ENCODE measurements at regions not wholly inside any gene's neighbourhood (a gene's known extent, or its start where the extent isn't known, plus 50 kb on each side); places are given as distances from the start of the nearest gene placed in this dataset.

DNA sequence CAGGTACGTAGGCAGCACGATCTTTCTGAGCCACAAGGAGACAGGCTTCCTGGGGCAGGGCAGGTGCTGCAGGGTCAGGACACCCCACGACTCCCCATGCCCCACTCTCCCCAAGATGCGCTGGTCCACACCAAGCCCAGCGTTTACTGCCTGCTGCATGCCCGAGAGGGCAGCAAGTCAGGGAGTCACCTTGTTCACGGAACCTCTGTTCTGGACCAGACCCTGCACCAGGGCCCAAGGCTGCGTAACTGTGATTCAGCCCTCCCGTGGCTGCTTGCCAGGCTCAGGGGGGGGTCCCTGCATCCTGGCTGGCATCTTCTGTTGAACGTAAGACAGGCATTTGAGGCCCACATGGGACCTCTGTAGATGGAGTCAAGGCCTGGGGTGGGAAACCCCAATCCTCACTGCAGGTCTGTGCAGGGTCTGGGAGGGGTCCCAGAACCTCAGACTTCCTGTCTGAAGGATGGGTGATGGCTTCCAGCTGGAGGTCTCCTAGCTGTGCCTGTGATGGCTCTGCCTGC is 228.6 kb upstream of the RTL1 start:
- no peak for DNase-seq (ENCODE audit: low read depth)
- TF ChIP-seq, protein P1, sequence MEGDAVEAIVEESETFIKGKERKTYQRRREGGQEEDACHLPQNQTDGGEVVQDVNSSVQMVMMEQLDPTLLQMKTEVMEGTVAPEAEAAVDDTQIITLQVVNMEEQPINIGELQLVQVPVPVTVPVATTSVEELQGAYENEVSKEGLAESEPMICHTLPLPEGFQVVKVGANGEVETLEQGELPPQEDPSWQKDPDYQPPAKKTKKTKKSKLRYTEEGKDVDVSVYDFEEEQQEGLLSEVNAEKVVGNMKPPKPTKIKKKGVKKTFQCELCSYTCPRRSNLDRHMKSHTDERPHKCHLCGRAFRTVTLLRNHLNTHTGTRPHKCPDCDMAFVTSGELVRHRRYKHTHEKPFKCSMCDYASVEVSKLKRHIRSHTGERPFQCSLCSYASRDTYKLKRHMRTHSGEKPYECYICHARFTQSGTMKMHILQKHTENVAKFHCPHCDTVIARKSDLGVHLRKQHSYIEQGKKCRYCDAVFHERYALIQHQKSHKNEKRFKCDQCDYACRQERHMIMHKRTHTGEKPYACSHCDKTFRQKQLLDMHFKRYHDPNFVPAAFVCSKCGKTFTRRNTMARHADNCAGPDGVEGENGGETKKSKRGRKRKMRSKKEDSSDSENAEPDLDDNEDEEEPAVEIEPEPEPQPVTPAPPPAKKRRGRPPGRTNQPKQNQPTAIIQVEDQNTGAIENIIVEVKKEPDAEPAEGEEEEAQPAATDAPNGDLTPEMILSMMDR (IDR thresholded peaks at IDR 0.05; ENCODE audit: insufficient read depth, low read length, poor library complexity, severe bottlenecking): no peak
- Histone ChIP-seq H3K4me3 (ENCODE audit: low read depth, low read length) (no peak overlapping the region), H3K27me3 (ENCODE audit: control insufficient read depth, insufficient read depth, low read length) (peaks cover 13% of the 10 kb centered on the region), H3K36me3 (ENCODE audit: control insufficient read depth, insufficient read depth, low read length) (no peaks in the 10 kb centered on the region)

DNA sequence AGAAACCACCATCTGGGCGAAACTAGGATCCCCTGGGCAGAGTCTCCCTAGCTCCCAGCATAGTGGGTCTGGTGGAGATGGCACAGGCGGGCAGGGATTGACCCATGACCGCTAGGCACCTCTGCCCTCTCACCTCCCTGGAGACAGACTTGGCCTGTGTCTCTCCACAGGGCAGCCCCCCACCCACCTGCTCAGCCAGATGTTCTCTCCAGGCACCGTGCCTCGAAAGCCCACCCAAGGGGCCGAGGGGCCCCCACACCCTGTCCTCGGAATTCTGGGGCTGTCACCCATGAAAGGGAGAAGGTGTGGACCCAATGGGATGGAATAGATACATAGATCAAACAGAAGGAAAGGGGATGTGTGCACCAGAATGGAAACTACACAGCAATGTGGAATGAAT is 229.1 kb upstream of the RTL1 start:
- peaks cover 13% of the 10 kb centered on the region for H3K27me3 ChIP-seq (ENCODE audit: control insufficient read depth, insufficient read depth, low read length)

GRCh38 chr14:101133068-101133467 is 229.5 kb upstream of the RTL1 start:
- Histone ChIP-seq H3K4me3 (ENCODE audit: low read depth, low read length) (no peak overlapping the region), H3K27me3 (ENCODE audit: control insufficient read depth, insufficient read depth, low read length) (peaks cover 13% of the 10 kb centered on the region), H3K36me3 (ENCODE audit: control insufficient read depth, insufficient read depth, low read length) (no peaks in the 10 kb centered on the region)
- no peak for DNase-seq (ENCODE audit: low read depth)
- TF ChIP-seq, protein P1 (IDR thresholded peaks at IDR 0.05; ENCODE audit: insufficient read depth, low read length, poor library complexity, severe bottlenecking): no peak

More for the DNA sequence above, 229.1 kb upstream of the RTL1 start:
- H3K4me3 ChIP-seq (ENCODE audit: low read depth, low read length): no peak overlapping the region
- no peaks in the 10 kb centered on the region for H3K36me3 ChIP-seq (ENCODE audit: control insufficient read depth, insufficient read depth, low read length)
- DNase-seq (ENCODE audit: low read depth): no peak
- TF ChIP-seq, protein P1 (IDR thresholded peaks at IDR 0.05; ENCODE audit: insufficient read depth, low read length, poor library complexity, severe bottlenecking): no peak

DNA sequence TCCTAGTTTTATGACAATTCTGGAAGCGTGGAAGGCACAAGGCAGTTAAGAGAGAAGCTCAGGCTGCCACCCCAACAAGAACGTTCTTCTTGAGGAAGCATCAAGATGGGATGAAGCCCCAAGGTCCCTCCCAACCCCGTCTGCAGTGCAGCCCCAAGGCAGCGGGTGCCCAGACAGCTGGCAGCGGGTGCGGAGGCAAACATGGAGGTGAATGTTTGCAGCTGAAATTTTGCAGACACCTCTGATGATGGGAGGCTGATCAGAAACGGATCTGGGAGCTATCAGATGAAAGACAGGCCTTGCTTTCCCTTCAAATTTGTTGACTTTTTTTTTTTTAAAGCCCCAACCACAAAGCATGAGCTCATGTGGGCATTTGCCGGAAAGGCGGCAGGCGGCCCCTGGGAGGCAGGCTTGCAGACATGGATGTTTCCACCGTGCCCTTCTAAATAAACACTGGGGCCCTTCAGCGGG is 230.7 kb upstream of the RTL1 start:
- DNase-seq (ENCODE audit: low read depth): no peak
- H3K36me3 ChIP-seq (ENCODE audit: control insufficient read depth, insufficient read depth, low read length): no peaks in the 10 kb centered on the region
- H3K27me3 ChIP-seq (ENCODE audit: control insufficient read depth, insufficient read depth, low read length): peaks cover 4% of the 10 kb centered on the region
- H3K4me3 ChIP-seq (ENCODE audit: low read depth, low read length): no peak overlapping the region
- TF ChIP-seq, protein P1 (IDR thresholded peaks at IDR 0.05; ENCODE audit: insufficient read depth, low read length, poor library complexity, severe bottlenecking): no peak

DNA sequence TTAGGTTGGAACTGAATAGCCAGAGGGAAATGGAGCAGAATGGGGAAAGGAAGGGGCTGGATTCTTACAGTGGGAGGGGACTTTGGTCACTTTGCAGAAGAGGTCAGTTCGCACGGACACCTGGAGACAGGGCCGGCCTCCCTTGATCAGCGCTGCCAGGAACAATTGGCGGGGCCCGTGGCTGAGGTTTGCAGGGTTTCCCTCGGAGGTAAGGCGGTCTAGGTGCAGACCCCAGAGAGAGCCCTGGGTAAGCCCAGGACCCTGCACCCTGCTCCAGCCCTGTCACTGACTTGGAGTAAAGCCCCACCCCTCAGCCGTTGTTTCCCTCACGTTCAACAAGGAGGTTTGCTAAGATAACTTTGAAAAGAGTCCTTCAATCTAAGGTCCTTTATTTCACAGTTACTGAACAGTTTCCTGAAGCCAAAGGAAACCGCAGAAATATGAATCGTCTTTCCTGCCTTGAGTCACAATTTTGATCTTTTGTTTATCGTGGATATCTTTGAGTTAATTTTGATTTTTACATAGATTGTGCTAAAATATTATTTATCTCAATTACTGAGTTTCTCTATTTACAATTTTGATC is 231.4 kb upstream of the RTL1 start:
- no peak for DNase-seq (ENCODE audit: low read depth)
- TF ChIP-seq, protein P1 (IDR thresholded peaks at IDR 0.05; ENCODE audit: insufficient read depth, low read length, poor library complexity, severe bottlenecking): no peak
- Histone ChIP-seq H3K36me3 (ENCODE audit: control insufficient read depth, insufficient read depth, low read length) (no peaks in the 10 kb centered on the region), H3K4me3 (ENCODE audit: low read depth, low read length) (no peak overlapping the region), H3K27me3 (ENCODE audit: control insufficient read depth, insufficient read depth, low read length) (peaks cover 4% of the 10 kb centered on the region)

Measured in kidney epithelial cell (primary cell).